IPS-NIHi7 (cell line): ENCODE measurements at regions not wholly inside any gene's neighbourhood (a gene's known extent, or its start where the extent isn't known, plus 50 kb on each side); places are given as distances from the start of the nearest gene placed in this dataset.
"Not testable (repeated sequence)": the region's sequence is repeated elsewhere in the genome, so short reads cannot be mapped to it uniquely, and the experiment has no call there.

ENCODE experiments used
- DNase-seq: peaks from one replicate; pipeline ENCODE4 v3.0.0; 2012; ENCODE audit warnings: mixed read lengths; ENCODE audit errors: extremely low spot score

DNA sequence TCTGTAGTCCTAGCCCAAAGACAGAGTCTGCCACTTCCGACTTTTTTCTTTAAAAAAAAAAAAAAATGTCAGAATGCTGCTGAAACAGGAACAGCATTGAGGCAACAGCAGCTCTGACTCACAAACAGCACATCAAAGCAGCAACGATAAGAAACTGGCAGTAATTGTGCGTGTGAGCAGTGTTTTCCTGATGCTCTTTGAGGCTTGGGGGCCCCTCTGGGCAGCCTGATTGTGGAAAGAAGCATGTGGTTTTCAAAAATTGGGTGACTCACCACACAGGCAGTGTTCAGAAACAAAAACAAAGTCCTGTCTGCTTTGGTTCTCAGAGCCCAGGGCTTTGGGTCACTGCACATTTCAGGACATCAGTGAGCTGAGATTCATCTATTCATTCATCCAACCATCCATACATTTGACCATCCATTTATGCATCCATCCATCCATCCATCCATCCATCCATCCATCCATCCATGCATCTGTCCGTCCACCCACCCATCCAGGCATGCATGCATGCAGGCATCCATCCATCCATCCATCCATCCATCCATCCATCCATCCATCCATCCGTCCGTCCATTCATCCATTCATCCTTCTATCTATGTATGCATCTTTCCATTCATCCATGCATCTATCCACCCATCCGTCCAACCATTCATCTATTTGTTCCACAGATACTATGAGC lies 308.4 kb downstream of the RPLP1 start:
- DNase-seq = no peak

GRCh38 chr15:69762373-69763148 lies 309.9 kb downstream of the RPLP1 start:
- DNase-seq = peak; percentile 90

- no peak for DNase-seq
These were observed 311.2 kb downstream of the RPLP1 start for GRCh38 chr15:69763831-69764230.

- DNase-seq = no peak
These were observed 313.5 kb downstream of the RPLP1 start for GRCh38 chr15:69766156-69766555.

- DNase-seq = no peak
These were observed 314.6 kb downstream of the RPLP1 start for GRCh38 chr15:69767191-69767590.

GRCh38 chr15:69769336-69769735 lies 316.7 kb downstream of the RPLP1 start:
- not testable (repeated sequence) for DNase-seq

- DNase-seq = not testable (repeated sequence)
These were observed 321.6 kb downstream of the RPLP1 start for GRCh38 chr15:69774258-69774657.

DNA sequence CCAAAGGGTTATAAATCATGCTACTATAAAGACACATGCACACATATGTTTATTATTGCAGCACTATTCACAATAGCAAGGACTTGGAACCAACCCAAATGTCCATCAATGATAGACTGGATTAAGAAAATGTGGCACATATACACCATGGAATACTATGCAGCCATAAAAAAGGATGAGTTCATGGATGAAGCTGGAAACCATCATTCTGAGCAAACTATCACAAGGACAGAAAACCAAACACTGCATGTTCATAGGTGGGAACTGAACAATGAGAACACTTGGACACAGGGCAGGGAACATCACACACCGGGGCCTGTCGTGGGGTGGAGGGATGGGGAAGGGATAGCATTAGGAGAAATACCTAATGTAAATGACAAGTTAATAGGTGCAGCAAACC lies 322.1 kb downstream of the RPLP1 start:
- DNase-seq = not testable (repeated sequence)

DNA sequence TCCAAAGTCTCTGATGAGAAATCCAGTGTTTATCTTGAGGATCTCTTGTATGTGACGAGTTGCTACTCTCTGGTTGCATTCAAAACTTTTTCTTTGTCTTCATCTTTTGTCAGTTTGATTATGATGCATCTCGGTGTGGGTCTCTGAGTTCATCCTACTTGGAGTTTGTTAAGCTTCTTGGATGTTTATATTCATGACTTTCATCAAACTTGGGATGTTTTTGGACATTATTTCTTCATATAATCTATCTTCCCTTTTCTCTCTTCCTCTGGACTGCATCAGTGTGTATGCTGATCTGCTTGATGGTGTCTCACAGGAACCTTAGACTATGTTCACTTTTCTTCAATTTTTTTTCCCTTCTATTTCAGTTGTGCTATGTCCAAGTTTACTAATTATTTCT lies 320.4 kb downstream of the TLE3 start:
- no peak for DNase-seq

DNA sequence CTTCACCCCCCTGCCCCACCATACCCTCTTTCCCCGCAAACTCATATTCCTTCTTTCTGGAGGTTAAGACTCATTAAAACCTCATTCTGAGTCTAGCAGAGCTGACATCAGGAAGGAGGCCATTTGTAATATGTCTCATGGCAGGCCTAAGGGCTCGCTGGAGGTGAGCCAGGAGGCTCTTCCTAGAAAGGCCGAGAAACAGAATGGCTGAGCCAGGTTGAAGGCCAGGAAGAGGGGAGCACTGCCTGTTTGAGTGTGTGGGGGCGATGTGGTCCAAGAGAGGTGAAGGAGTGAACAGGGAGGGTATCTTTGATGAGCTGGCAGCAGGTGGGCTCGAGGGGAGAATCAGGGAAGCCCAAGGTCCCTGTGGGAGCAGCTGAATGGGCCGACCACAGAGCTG lies 317.3 kb downstream of the TLE3 start:
- no peak for DNase-seq

GRCh38 chr15:69780981-69781380 lies 316.7 kb downstream of the TLE3 start:
- no peak for DNase-seq

DNA sequence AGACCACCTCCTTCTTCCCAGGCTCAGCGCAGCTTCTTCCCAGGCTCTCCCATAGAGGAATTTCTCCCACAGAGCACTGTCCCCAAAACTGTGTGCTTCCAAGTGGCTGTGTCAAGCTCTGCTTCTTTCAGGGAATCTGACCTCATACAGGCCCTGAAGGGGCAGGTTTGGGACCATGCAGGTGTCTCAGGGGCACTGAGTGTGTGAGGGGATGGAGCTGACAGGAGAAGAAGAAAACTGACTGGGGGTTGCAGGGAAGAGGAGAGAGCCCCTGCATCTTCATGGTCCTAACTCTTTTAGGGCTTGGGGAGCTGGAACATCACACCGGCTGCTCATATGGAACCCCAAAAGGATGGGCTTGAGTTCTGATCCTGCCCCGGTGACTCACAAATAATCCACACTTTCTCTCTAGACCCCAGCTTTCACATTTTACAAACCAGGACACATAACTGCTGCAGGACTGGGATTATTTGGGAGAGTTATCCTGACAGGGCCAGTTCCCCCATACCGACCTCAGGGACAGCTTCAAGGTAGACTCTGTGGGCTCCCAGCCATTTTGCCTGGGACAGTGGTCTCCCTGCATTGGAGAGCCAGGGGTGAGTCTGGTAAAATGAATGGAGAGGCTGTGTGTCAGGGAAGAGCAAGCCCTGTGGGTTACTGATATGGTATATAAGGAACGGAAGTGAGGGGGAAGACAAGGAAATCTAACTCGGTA lies 316.1 kb downstream of the TLE3 start:
- no peak for DNase-seq

DNA sequence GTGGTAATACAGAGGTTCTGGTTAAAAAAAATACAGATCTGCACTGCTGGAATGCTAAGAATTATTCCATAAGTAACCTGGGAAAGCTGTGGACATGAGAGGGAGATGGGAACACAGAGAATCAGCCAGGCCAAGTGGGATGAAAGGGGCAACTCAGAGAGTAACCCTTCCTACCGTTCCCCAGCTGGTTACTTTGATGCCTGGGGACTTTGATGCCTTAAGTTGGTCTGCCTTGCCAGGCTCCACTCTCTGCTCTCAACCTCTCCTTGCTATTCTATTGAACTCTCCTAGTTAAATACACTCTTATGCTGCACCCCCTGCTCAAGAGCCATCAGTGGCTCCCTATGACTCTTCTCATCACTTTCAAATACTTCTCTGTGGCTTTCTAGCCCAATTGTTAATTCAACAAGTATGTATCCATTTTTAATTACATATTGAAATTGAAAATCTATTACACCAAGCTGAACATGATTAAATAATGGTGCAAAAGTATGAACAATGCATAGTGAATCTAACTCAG lies 315.5 kb downstream of the TLE3 start:
- no peak for DNase-seq

DNA sequence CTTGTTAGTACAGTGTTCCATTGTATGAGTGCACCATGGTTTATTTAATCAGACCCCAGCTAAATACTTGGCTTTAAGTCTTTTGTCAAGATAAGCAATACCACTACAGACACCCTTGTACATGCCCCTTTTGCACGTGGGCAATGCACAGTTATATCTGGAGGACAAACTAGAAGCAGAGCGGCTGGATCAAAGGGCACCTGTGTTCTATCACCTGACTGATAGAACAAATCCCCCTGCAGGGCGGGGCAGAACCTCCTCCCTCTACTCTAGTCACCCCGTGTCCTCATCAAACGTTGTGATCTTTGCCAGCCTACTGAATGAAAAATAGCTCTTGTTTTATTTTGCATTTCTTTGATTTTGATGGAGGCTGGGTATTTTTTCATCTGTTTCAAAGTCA lies 314.9 kb downstream of the TLE3 start:
- no peak for DNase-seq

GRCh38 chr15:69783211-69783610 lies 314.5 kb downstream of the TLE3 start:
- no peak for DNase-seq

- no peak for DNase-seq
These were observed 312.7 kb downstream of the TLE3 start for GRCh38 chr15:69784798-69785566.

GRCh38 chr15:69786136-69786701 lies 311.5 kb downstream of the TLE3 start:
- no peak for DNase-seq

- DNase-seq = no peak
These were observed 309.9 kb downstream of the TLE3 start for GRCh38 chr15:69787791-69788190.

- no peak for DNase-seq
These were observed 307.9 kb downstream of the TLE3 start for GRCh38 chr15:69789648-69790393.

GRCh38 chr15:69790632-69791031 lies 307.1 kb downstream of the TLE3 start:
- DNase-seq = no peak

DNA sequence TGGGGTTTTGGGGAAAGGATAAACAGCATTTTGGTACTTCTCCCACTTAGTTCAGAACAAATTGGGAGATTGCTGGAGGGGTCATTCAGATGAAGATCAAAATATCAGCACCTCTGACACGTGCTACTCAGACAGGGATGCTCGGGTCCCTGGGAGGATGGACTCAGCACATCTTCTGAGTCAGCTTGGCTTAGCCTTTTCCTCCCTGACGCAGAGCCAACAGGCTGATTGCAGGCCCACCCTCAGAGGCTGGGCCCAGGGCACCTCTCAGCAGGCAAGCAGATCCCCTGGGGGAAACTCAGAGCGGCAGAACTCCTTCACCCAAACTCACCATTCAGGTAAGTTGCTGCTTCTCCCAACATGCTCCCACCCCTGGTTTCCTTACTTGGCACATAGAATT lies 304.9 kb downstream of the TLE3 start:
- DNase-seq = no peak
